GM12873 (cell line): ENCODE measurements at regions not wholly inside any gene's neighbourhood (a gene's known extent, or its start where the extent isn't known, plus 50 kb on each side); places are given as distances from the start of the nearest gene placed in this dataset.

Experiments
- CTCF ChIP-seq: IDR thresholded peaks from 2 replicates; pipeline ENCODE4 v1.5.1; 2012; ENCODE audit warnings: low read depth, mild to moderate bottlenecking, moderate library complexity, low read length, control low read depth; ENCODE audit not compliant: insufficient read depth; ENCODE audit errors: missing control alignments

GRCh38 chr3:174439331-174440252 is 419.5 kb upstream of the NAALADL2 start:
- TF ChIP-seq CTCF, result no peak

DNA sequence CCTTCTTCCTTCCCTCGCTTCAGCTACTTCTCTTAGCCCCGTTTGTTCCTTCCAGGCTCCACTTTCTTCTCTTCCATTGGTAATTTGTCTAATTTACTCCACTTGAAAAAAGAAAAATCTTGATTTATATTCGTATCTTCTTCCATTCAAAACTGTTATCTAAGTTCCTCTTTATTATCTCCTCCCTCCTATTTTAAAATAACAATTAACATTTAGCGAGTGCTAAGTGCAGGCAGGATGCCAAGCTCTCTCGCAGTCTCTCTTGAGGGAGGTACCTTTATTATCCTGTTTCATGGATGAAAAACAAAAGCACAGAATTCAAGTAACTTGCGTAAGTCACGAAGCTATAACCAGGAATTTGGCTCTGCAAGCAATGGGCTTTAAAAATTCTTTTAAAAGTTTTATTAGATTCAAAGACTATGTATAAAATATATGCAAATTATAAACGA is 418.9 kb upstream of the NAALADL2 start:
- no peak for TF ChIP-seq CTCF

DNA sequence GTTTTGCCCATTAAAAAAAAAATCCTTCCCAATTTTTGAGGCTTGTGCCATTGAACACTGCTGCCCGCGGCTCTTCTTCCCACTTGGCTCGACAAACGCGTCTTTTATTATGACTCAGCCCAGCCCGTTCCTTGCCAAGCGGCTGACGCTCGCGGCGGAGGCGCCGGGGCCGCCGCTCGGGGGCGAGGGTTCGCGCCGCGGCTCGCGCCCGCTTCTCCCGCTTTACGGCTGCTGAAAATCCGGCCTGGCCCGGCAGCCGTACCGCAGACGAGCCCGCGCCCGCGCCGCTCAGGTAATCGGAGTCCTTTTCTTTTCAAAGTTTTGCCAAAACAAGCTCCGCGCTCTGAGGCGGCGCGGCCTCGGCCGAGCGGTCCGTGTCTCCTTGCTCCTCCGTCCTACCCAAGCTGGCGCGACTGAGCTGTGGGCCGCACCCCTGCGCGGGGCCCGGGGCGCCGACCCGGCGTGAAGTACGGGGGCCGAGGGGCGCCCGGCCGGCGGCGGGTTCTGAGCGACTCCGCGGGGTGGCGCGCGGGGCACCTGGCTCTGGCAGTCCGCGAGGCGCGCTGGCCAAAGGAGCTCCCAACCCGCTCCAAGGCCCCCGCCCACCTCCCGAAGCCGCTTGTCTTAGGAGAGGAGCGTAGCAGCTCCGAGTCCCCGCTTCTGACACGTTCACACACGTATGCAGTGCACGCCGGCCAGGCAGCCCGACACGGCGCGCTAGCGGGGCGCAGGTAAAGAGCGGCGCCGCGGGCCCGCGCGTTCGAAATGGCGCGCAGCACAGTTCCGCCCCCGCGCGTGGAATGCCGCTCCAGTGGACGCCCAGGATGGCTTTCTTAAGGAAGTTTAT is 418.2 kb upstream of the NAALADL2 start:
- TF ChIP-seq CTCF, result no peak

DNA sequence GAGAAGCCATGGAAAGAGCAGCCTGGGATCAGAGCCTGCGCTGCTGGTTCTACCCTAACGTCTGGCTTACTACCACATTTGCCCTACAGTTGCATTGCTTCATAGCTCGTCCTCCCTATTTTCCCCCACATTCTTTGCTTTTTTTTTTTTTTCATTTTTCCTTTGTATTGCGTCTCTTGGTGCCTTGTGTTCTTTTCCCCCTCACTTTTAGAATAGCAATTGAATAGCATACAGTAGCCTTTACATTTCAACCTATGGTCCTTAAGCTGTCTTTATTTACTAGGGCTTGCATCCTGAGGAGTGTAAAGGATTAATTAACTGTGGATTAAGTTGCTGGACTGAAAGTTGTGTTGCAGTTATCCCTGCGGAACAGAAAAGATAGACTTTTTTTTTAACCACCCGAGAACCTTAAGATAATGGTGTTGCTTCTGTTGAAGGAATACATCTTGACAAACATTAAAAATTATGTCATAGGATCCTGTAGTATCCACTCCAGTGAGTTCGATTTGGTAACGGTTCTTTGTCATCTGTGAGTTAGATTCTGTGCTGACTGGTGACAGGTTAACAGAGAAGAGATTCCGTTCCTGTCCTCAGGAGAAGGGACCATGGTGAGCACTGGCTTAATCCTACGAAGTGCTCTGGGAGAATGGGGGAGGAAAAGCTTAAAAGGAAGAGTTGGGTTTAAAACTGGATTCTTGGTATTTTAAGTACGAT is 417.4 kb upstream of the NAALADL2 start:
- TF ChIP-seq CTCF, result no peak

DNA sequence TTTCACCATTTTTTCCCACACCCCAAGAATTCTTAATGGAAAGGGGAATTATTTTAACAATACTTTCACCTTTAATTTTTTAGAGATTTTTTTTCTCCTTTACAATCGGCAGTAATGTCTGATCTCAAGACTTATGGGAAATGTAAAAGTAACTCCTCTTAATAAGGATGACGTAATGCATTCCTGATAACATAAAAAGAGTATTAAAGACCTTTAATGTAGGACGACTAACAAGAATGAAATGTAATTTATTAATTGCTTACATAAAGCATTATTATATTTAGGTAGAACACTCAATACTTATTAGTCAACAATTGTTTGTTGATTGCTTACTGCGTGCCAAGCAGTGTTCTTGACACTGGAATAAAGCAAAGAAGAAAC is 416.8 kb upstream of the NAALADL2 start:
- TF ChIP-seq CTCF, result no peak

- no peak for TF ChIP-seq CTCF
Observed at GRCh38 chr3:174444391-174444790, 414.7 kb upstream of the NAALADL2 start.
